DND-41 (cell line): ENCODE measurements at regions not wholly inside any gene's neighbourhood (a gene's known extent, or its start where the extent isn't known, plus 50 kb on each side); places are given as distances from the start of the nearest gene placed in this dataset.

Experiments
- EZH2 ChIP-seq: IDR thresholded peaks from 3 replicates; pipeline ENCODE4 v1.6.1; 2012; ENCODE audit warnings: borderline replicate concordance, low read depth, mild to moderate bottlenecking, moderate library complexity, low read length, inconsistent platforms; ENCODE audit not compliant: severe bottlenecking
- TF ChIP-seq, protein P1 (sequence below): IDR thresholded peaks from 2 replicates; pipeline ENCODE4 v1.5.1; 2012; ENCODE audit warnings: borderline replicate concordance, low read length, moderate library complexity, mild to moderate bottlenecking; ENCODE audit not compliant: poor library complexity, severe bottlenecking; ENCODE audit errors: extremely low read depth

- TF ChIP-seq EZH2: no peak
- TF ChIP-seq, protein P1, sequence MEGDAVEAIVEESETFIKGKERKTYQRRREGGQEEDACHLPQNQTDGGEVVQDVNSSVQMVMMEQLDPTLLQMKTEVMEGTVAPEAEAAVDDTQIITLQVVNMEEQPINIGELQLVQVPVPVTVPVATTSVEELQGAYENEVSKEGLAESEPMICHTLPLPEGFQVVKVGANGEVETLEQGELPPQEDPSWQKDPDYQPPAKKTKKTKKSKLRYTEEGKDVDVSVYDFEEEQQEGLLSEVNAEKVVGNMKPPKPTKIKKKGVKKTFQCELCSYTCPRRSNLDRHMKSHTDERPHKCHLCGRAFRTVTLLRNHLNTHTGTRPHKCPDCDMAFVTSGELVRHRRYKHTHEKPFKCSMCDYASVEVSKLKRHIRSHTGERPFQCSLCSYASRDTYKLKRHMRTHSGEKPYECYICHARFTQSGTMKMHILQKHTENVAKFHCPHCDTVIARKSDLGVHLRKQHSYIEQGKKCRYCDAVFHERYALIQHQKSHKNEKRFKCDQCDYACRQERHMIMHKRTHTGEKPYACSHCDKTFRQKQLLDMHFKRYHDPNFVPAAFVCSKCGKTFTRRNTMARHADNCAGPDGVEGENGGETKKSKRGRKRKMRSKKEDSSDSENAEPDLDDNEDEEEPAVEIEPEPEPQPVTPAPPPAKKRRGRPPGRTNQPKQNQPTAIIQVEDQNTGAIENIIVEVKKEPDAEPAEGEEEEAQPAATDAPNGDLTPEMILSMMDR: no peak
Measured at GRCh38 chr17:73776351-73777130, 132.3 kb upstream of the SDK2 start.
